OCI-LY3 (cell line): ENCODE measurements at regions not wholly inside any gene's neighbourhood (a gene's known extent, or its start where the extent isn't known, plus 50 kb on each side); places are given as distances from the start of the nearest gene placed in this dataset.

Experiments used
- EZH2phosphoT487 ChIP-seq: fragments of 200-600 bp; shearing (Covaris generic); IDR thresholded peaks from 2 replicates; pipeline ENCODE4 v1.6.1; 2018; ENCODE audit warnings: antibody characterized with exemption, mixed run types, low read depth
- TF ChIP-seq, protein P1 (sequence below): fragments of 200-600, 300-600 bp; sonication (generic); IDR thresholded peaks from 2 replicates; pipeline ENCODE4 v1.5.1; 2014; ENCODE audit warnings: antibody characterized with exemption, low read length, low read depth

DNA sequence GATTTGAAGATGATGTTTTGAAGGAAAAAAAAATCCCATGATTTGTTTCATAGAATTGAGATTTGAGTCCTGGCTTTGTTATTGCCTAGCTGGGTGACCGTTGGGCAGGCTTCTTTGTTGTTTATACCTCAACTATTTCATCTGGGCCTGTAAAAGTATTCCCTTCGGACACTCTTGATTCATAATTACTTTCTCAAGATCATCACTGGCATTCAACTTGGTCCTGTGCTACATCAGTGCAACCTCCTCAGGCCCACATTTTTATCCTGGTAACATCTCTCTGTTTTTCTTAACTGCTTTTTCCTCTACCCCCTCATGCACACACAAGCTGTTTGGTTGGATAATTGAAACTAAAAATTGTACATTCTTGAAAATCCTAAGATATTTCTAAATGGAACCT, 67.5 kb upstream of the P3H2 start:
- TF ChIP-seq, protein P1, sequence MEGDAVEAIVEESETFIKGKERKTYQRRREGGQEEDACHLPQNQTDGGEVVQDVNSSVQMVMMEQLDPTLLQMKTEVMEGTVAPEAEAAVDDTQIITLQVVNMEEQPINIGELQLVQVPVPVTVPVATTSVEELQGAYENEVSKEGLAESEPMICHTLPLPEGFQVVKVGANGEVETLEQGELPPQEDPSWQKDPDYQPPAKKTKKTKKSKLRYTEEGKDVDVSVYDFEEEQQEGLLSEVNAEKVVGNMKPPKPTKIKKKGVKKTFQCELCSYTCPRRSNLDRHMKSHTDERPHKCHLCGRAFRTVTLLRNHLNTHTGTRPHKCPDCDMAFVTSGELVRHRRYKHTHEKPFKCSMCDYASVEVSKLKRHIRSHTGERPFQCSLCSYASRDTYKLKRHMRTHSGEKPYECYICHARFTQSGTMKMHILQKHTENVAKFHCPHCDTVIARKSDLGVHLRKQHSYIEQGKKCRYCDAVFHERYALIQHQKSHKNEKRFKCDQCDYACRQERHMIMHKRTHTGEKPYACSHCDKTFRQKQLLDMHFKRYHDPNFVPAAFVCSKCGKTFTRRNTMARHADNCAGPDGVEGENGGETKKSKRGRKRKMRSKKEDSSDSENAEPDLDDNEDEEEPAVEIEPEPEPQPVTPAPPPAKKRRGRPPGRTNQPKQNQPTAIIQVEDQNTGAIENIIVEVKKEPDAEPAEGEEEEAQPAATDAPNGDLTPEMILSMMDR: no peak
- TF ChIP-seq EZH2phosphoT487: no peak
